ENCODE measurements at regions not wholly inside any gene's neighbourhood (a gene's known extent, or its start where the extent isn't known, plus 50 kb on each side); places are given as distances from the start of the nearest gene placed in this dataset.

GRCh38 chr1:244236101-244236500 lies 185.0 kb downstream of the ZBTB18 start:
- no peak for DNase-seq (ENCODE audit: low read depth)
- TF ChIP-seq CTCF (IDR thresholded peaks at IDR 0.05; ENCODE audit: control insufficient read depth, insufficient read depth, low read depth, low read length, missing control alignments), result no peak
- no peak overlapping the region for H3K4me3 ChIP-seq (ENCODE audit: control insufficient read depth, low read depth, low read length)

- DNase-seq (ENCODE audit: low read depth), result no peak
- TF ChIP-seq CTCF (IDR thresholded peaks at IDR 0.05; ENCODE audit: control insufficient read depth, insufficient read depth, low read depth, low read length, missing control alignments), result no peak
- no peak overlapping the region for H3K4me3 ChIP-seq (ENCODE audit: control insufficient read depth, low read depth, low read length)
Measured at GRCh38 chr1:244236721-244237120, 185.6 kb downstream of the ZBTB18 start.

- DNase-seq (ENCODE audit: low read depth), result no peak
- TF ChIP-seq CTCF (IDR thresholded peaks at IDR 0.05; ENCODE audit: control insufficient read depth, insufficient read depth, low read depth, low read length, missing control alignments), result no peak
- no peak overlapping the region for H3K4me3 ChIP-seq (ENCODE audit: control insufficient read depth, low read depth, low read length)
Measured at GRCh38 chr1:244237445-244237844, 186.4 kb downstream of the ZBTB18 start.

GRCh38 chr1:244239261-244239770 lies 188.2 kb downstream of the ZBTB18 start:
- DNase-seq (ENCODE audit: low read depth), result no peak
- H3K4me3 ChIP-seq (ENCODE audit: control insufficient read depth, low read depth, low read length), result no peak overlapping the region
- TF ChIP-seq CTCF (IDR thresholded peaks at IDR 0.05; ENCODE audit: control insufficient read depth, insufficient read depth, low read depth, low read length, missing control alignments), result no peak

- no peak for TF ChIP-seq CTCF (IDR thresholded peaks at IDR 0.05; ENCODE audit: control insufficient read depth, insufficient read depth, low read depth, low read length, missing control alignments)
- no peak overlapping the region for H3K4me3 ChIP-seq (ENCODE audit: control insufficient read depth, low read depth, low read length)
- no peak for DNase-seq (ENCODE audit: low read depth)
Measured at GRCh38 chr1:244241438-244241837, 190.4 kb downstream of the ZBTB18 start.

GRCh38 chr1:244242446-244242845 lies 191.4 kb downstream of the ZBTB18 start:
- no peak for DNase-seq (ENCODE audit: low read depth)
- no peak for TF ChIP-seq CTCF (IDR thresholded peaks at IDR 0.05; ENCODE audit: control insufficient read depth, insufficient read depth, low read depth, low read length, missing control alignments)
- no peak overlapping the region for H3K4me3 ChIP-seq (ENCODE audit: control insufficient read depth, low read depth, low read length)

- TF ChIP-seq CTCF (IDR thresholded peaks at IDR 0.05; ENCODE audit: control insufficient read depth, insufficient read depth, low read depth, low read length, missing control alignments), result no peak
- no peak for DNase-seq (ENCODE audit: low read depth)
- no peak overlapping the region for H3K4me3 ChIP-seq (ENCODE audit: control insufficient read depth, low read depth, low read length)
Measured at GRCh38 chr1:244246334-244246733, 195.3 kb downstream of the ZBTB18 start.
